ENCODE measurements at regions not wholly inside any gene's neighbourhood (a gene's known extent, or its start where the extent isn't known, plus 50 kb on each side); places are given as distances from the start of the nearest gene placed in this dataset.

- Histone ChIP-seq H3K27me3 (ENCODE audit: low read length) (no peaks in the 10 kb centered on the region), H3K9ac (ENCODE audit: low read length) (no peak overlapping the region), H3K9me2 (replicated peaks; ENCODE audit: insufficient read depth, low read length) (no peaks in the 10 kb centered on the region), H3K79me2 (ENCODE audit: insufficient read depth, low read length) (no peaks in the 10 kb centered on the region), H4K20me1 (ENCODE audit: low read depth, low read length) (no peaks in the 10 kb centered on the region), H3K4me3 (ENCODE audit: insufficient read depth, low read length, poor library complexity, severe bottlenecking) (no peak overlapping the region), H3K4me2 (ENCODE audit: low read depth, low read length, poor library complexity, severe bottlenecking) (no peak overlapping the region), H3F3A (ENCODE audit: insufficient read depth) (no peaks in the 10 kb centered on the region), H3K9me3 (ENCODE audit: insufficient read depth, low read length) (no peaks in the 10 kb centered on the region), H3K36me3 (ENCODE audit: low read length) (no peaks in the 10 kb centered on the region), H3K27ac (ENCODE audit: low read depth, low read length) (no peak overlapping the region), H2AFZ (ENCODE audit: low read depth, low read length, severe bottlenecking) (no peak overlapping the region)
- TF ChIP-seq CTCF (IDR thresholded peaks at IDR 0.05; ENCODE audit: insufficient read depth, low read length, poor library complexity, severe bottlenecking) (no peak), EZH2phosphoT487 (conservative IDR thresholded peaks at IDR 0.05; ENCODE audit: low read length) (no peak)
Observed at GRCh38 chr7:42617071-42617765, 294.7 kb downstream of the C7orf25 start.

- no peaks in the 10 kb centered on the region for H3K9me2 ChIP-seq (replicated peaks; ENCODE audit: insufficient read depth, low read length)
- no peaks in the 10 kb centered on the region for H3K27me3 ChIP-seq (ENCODE audit: low read length)
- no peak for TF ChIP-seq CTCF (IDR thresholded peaks at IDR 0.05; ENCODE audit: insufficient read depth, low read length, poor library complexity, severe bottlenecking)
- no peak for TF ChIP-seq EZH2phosphoT487 (conservative IDR thresholded peaks at IDR 0.05; ENCODE audit: low read length)
Observed at GRCh38 chr7:42614636-42615035, 297.2 kb downstream of the C7orf25 start.

GRCh38 chr7:42611961-42612360 is 299.9 kb downstream of the C7orf25 start:
- Histone ChIP-seq H3K4me2 (ENCODE audit: low read depth, low read length, poor library complexity, severe bottlenecking) (no peak overlapping the region), H3K4me3 (ENCODE audit: insufficient read depth, low read length, poor library complexity, severe bottlenecking) (no peak overlapping the region), H3K9me2 (replicated peaks; ENCODE audit: insufficient read depth, low read length) (no peaks in the 10 kb centered on the region), H3K9ac (ENCODE audit: low read length) (no peak overlapping the region), H3F3A (ENCODE audit: insufficient read depth) (no peaks in the 10 kb centered on the region), H3K27ac (ENCODE audit: low read depth, low read length) (no peak overlapping the region), H2AFZ (ENCODE audit: low read depth, low read length, severe bottlenecking) (no peak overlapping the region), H3K27me3 (ENCODE audit: low read length) (no peaks in the 10 kb centered on the region), H3K79me2 (ENCODE audit: insufficient read depth, low read length) (no peaks in the 10 kb centered on the region), H3K36me3 (ENCODE audit: low read length) (no peaks in the 10 kb centered on the region), H3K9me3 (ENCODE audit: insufficient read depth, low read length) (no peaks in the 10 kb centered on the region), H4K20me1 (ENCODE audit: low read depth, low read length) (no peaks in the 10 kb centered on the region)
- TF ChIP-seq EZH2phosphoT487 (conservative IDR thresholded peaks at IDR 0.05; ENCODE audit: low read length) (no peak), CTCF (IDR thresholded peaks at IDR 0.05; ENCODE audit: insufficient read depth, low read length, poor library complexity, severe bottlenecking) (no peak)

More at GRCh38 chr7:42614636-42615035, 297.2 kb downstream of the C7orf25 start:
- Histone ChIP-seq H4K20me1 (ENCODE audit: low read depth, low read length) (no peaks in the 10 kb centered on the region), H3K9me3 (ENCODE audit: insufficient read depth, low read length) (no peaks in the 10 kb centered on the region), H2AFZ (ENCODE audit: low read depth, low read length, severe bottlenecking) (no peak overlapping the region), H3K36me3 (ENCODE audit: low read length) (no peaks in the 10 kb centered on the region), H3K4me3 (ENCODE audit: insufficient read depth, low read length, poor library complexity, severe bottlenecking) (no peak overlapping the region), H3K27ac (ENCODE audit: low read depth, low read length) (no peak overlapping the region), H3K79me2 (ENCODE audit: insufficient read depth, low read length) (no peaks in the 10 kb centered on the region), H3F3A (ENCODE audit: insufficient read depth) (no peaks in the 10 kb centered on the region), H3K4me2 (ENCODE audit: low read depth, low read length, poor library complexity, severe bottlenecking) (no peak overlapping the region), H3K9ac (ENCODE audit: low read length) (no peak overlapping the region)

All from SU-DHL-6 (cell line).